ENCODE measurements at regions not wholly inside any gene's neighbourhood (a gene's known extent, or its start where the extent isn't known, plus 50 kb on each side); places are given as distances from the start of the nearest gene placed in this dataset.

DNA sequence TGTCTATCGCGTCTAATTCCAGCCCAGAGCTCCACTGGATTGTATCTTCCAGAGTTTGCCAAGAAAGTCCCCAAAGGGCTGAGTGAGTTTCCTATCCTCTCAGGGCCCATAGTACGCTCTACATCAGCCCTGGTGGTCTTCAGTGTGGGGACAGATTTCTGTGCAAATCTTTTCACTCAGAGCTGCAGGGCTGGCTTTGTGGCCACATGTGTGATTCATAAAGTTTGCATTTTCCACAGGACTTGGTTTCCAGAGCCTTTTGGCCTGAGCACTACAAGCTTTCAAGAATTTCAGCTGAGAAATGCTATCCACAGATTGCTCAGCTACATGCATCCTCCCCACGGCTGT is 76.7 kb upstream of the CXCL14 start:
- TF ChIP-seq POLR2AphosphoS5 (IDR thresholded peaks at IDR 0.05; ENCODE audit: low read depth, low read length), result no peak
- TF ChIP-seq POLR2A (IDR thresholded peaks at IDR 0.05; ENCODE audit: low read depth, low read length), result no peak
